Kidney tubule cell (primary cell): ENCODE measurements at regions not wholly inside any gene's neighbourhood (a gene's known extent, or its start where the extent isn't known, plus 50 kb on each side); places are given as distances from the start of the nearest gene placed in this dataset.
A peak's percentile ranks its signal among the peaks of the same experiment; 100 is the strongest.
"Not testable (repeated sequence)": the region's sequence is repeated elsewhere in the genome, so short reads cannot be mapped to it uniquely, and the experiment has no call there.

ENCODE experiments used
- DNase-seq: peaks from one replicate; pipeline ENCODE4 v3.0.0-alpha.2; 2018; ENCODE audit warnings: low spot score

- no peak for DNase-seq
Observed at GRCh38 chr10:118467200-118467599, 125.1 kb upstream of the FAM204A start.

GRCh38 chr10:118465300-118465874, 123.3 kb upstream of the FAM204A start:
- DNase-seq, result no peak

GRCh38 chr10:118463740-118464139, 121.6 kb upstream of the FAM204A start:
- DNase-seq, result no peak

GRCh38 chr10:118462401-118462800, 120.3 kb upstream of the FAM204A start:
- DNase-seq, result no peak

GRCh38 chr10:118459642-118460193, 117.6 kb upstream of the FAM204A start:
- DNase-seq, result peak; percentile 65

- no peak for DNase-seq
Observed at GRCh38 chr10:118458957-118459641, 117.0 kb upstream of the FAM204A start.

GRCh38 chr10:118457824-118458428, 115.8 kb upstream of the FAM204A start:
- no peak for DNase-seq

GRCh38 chr10:118455181-118455695, 113.1 kb upstream of the FAM204A start:
- no peak for DNase-seq

- DNase-seq, result no peak
Observed at GRCh38 chr10:118454211-118454610, 112.1 kb upstream of the FAM204A start.

GRCh38 chr10:118452098-118452497, 110.0 kb upstream of the FAM204A start:
- DNase-seq, result no peak

- DNase-seq, result no peak
Observed at GRCh38 chr10:118449521-118449920, 107.4 kb upstream of the FAM204A start.

GRCh38 chr10:118448744-118449143, 106.6 kb upstream of the FAM204A start:
- no peak for DNase-seq

GRCh38 chr10:118447478-118448270, 105.5 kb upstream of the FAM204A start:
- peak; percentile 36 for DNase-seq

- DNase-seq, result no peak
Observed at GRCh38 chr10:118445535-118445934, 103.4 kb upstream of the FAM204A start.

- no peak for DNase-seq
Observed at GRCh38 chr10:118444069-118444468, 101.9 kb upstream of the FAM204A start.

- DNase-seq, result no peak
Observed at GRCh38 chr10:118442032-118442431, 99.9 kb upstream of the FAM204A start.

GRCh38 chr10:118439824-118440223, 97.7 kb upstream of the FAM204A start:
- peak; percentile 44 for DNase-seq

- no peak for DNase-seq
Observed at GRCh38 chr10:118436742-118437141, 94.6 kb upstream of the FAM204A start.

- no peak for DNase-seq
Observed at GRCh38 chr10:118430190-118430589, 88.1 kb upstream of the FAM204A start.

GRCh38 chr10:118423800-118424442, 81.8 kb upstream of the FAM204A start:
- peak; percentile 87 for DNase-seq

- no peak for DNase-seq
Observed at GRCh38 chr10:118422241-118422640, 80.1 kb upstream of the FAM204A start.

GRCh38 chr10:118420049-118420448, 77.9 kb upstream of the FAM204A start:
- not testable (repeated sequence) for DNase-seq
